ENCODE measurements at regions not wholly inside any gene's neighbourhood (a gene's known extent, or its start where the extent isn't known, plus 50 kb on each side); places are given as distances from the start of the nearest gene placed in this dataset.
A peak's percentile ranks its signal among the peaks of the same experiment; 100 is the strongest.

DNA sequence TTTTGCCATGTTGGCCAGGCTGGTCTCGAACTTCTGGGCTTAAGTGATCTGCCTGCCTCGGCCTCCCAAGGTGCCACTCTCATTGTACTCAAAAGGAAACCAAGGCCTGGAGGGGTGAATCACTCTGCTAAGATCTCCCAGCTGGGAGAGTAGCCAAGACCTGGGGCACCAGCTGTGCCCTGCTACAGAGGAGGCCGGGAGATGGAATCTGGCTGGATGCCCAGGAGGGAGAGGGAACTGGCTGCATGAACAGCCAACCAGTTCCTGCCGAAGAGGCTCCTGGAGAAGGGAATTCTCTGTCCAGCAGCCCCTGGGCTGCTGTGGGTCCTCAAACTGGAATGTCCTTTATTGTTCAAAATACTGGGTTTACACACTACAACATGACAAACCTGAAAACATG, 238.7 kb upstream of the CIBAR2 start:
- no peaks in the 10 kb centered on the region for H3K36me3 ChIP-seq (ENCODE audit: control insufficient read depth, insufficient read depth, low read length)
- intact Hi-C loops (cut with micrococcal nuclease) (no loop called here), dilution Hi-C loops (cut with HindIII; ENCODE audit: low sequenced_read_pairs, unreplicated experiment) (no loop called here), in situ Hi-C loops (cut with MboI; ENCODE audit: low sequenced_read_pairs) (no loop called here)
- no peak overlapping the region for H2AFZ ChIP-seq (replicated peaks; ENCODE audit: low read length, poor library complexity)
- no peak overlapping the region for H3K14ac ChIP-seq (replicated peaks; ENCODE audit: low read depth, low read length)
- H2BK20ac ChIP-seq (ENCODE audit: low read depth, low read length): no peak overlapping the region
- no peak overlapping the region for H3K27ac ChIP-seq (ENCODE audit: insufficient read depth, low read length)
- DNase-seq (peak; percentile 96), ATAC-seq (ENCODE audit: low read depth) (peak; percentile 74)
- no peaks in the 10 kb centered on the region for H3K27me3 ChIP-seq (ENCODE audit: control insufficient read depth, insufficient read depth, low read length)
- H3K9me1 ChIP-seq (ENCODE audit: insufficient read depth, low read length): peaks cover 27% of the 10 kb centered on the region
- H3K79me1 ChIP-seq (ENCODE audit: low read depth in 1 of 2, low read length in 2 of 2): peaks cover 26 to 72% of the 10 kb centered on the region in 2 experiments
- no peak overlapping the region for H2BK5ac ChIP-seq (ENCODE audit: low read depth, low read length, poor library complexity, severe bottlenecking)
- POLR2A ChIA-PET (ENCODE audit: unreplicated experiment): no interaction called here
- H4K20me1 ChIP-seq (ENCODE audit: insufficient read depth, low read length): peaks cover 94% of the 10 kb centered on the region
- H4K91ac ChIP-seq (ENCODE audit: insufficient read depth, low read depth, low read length): no peak overlapping the region
- H3K18ac ChIP-seq (ENCODE audit: low read depth, low read length): no peak overlapping the region
- no peak overlapping the region for H2AK9ac ChIP-seq (replicated peaks; ENCODE audit: low read depth, low read length, poor library complexity)
- H3K56ac ChIP-seq (ENCODE audit: extremely low read depth, insufficient read depth, low read length): no peak overlapping the region
- no CpG with 5 or more reads among the region's 4 CpGs for WGBS, 2 experiments (ENCODE audit: extremely low coverage in 2 of 2, insufficient read length in 1 of 2)
- H3K23ac ChIP-seq (ENCODE audit: low read depth, low read length): no peak overlapping the region; the same call in 1 of the 2 replicates
- CTCF ChIA-PET: interaction anchor here (1.0 kb wide), 1 partner anchor 20 kb away, joined by 3 read pairs; no protein-coding TSS in a partner anchor
- H3K9me3 ChIP-seq (ENCODE audit: control insufficient read depth, insufficient read depth, low read length): 0 out of 2 replicates have a peak, but pooled peaks cover 3% of the 10 kb centered on the region
- no peak overlapping the region for H2AK5ac ChIP-seq (ENCODE audit: low read depth, low read length)
- no peak overlapping the region for H3K4me3 ChIP-seq (ENCODE audit: insufficient read depth, low read depth, low read length)
- H3K4ac ChIP-seq (ENCODE audit: low read depth, low read length): no peak overlapping the region
- TF ChIP-seq FOS (IDR thresholded peaks at IDR 0.05; ENCODE audit: low read depth, low read length) (peak; percentile 24; the same call in 1 of the 2 replicates), MAFK (IDR thresholded peaks at IDR 0.05; ENCODE audit: low read depth, low read length) (no peak)
- H2BK120ac ChIP-seq (ENCODE audit: low read depth, low read length): no peak overlapping the region
- H3K9ac ChIP-seq (ENCODE audit: low read depth, low read length): no peak overlapping the region
- no peak overlapping the region for H4K5ac ChIP-seq (ENCODE audit: low read depth, low read length)
- H3K4me1 ChIP-seq (ENCODE audit: control insufficient read depth, insufficient read depth, low read length): peaks cover 28% of the 10 kb centered on the region
- H2BK15ac ChIP-seq (ENCODE audit: low read depth, low read length): no peak overlapping the region
- no peak overlapping the region for H4K8ac ChIP-seq (ENCODE audit: low read depth in 2 of 2, low read length in 2 of 2)
- BruUV-seq (replicated peaks): no TSS peak
- no peak overlapping the region for H3K4me2 ChIP-seq (ENCODE audit: low read depth, low read length)

Data from IMR-90 (cell line).